ENCODE measurements at regions not wholly inside any gene's neighbourhood (a gene's known extent, or its start where the extent isn't known, plus 50 kb on each side); places are given as distances from the start of the nearest gene placed in this dataset.

DNA sequence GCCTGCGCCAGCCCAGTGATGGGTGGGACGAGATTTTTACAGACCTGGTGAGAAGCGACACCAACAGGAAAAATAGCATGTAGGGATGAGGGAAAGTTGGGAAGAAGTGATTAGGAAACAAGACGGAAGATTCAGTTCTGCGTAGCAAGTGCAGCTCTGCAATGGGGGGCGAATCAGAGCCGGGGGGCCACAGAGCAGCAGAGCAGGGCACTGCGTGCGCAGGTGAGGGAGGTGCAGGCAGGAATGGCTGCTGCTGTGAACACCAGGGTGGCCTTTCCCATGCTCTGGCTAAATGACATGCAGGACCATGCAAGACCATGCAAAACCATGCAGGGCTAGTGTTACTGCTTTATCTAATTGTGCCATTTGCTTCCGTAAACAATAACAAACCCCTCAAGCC lies 442.7 kb upstream of the FRG1 start:
- ChIA-PET CTCF (no interaction called here), POLR2A (no interaction called here)
- Mint-ChIP-seq H3K9me3 (peaks cover 4% of the 10 kb centered on the region), H3K27me3 (no peaks in the 10 kb centered on the region), H3K36me3 (ENCODE audit: low read depth) (no peaks in the 10 kb centered on the region), H3K4me1 (no peaks in the 10 kb centered on the region), H3K27ac (no peak overlapping the region), H3K4me3 (no peak overlapping the region)
- DNase-seq, result no peak

DNA sequence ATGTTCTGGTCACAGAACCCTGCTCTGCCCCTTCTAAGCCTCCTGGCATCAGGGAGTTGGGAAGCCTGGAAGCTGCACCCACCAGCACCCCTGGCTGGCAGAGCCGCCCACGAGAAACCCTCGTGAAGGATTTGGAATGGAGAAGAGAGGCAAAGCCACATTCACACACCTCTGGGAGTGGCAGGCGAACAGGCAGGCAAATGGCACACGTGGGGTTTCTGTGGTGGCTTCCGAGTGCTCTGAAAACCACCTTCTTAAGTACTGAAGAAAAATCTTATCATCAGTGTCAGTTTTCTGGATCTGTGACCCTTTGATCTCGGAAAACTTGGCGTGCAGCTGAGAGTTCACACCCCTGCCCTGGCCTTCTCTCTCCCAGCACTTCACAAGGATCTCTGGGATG lies 442.2 kb upstream of the FRG1 start:
- H3K36me3 Mint-ChIP-seq (ENCODE audit: low read depth), result no peaks in the 10 kb centered on the region
- peaks cover 4% of the 10 kb centered on the region for H3K9me3 Mint-ChIP-seq
- no peaks in the 10 kb centered on the region for H3K27me3 Mint-ChIP-seq
- no peak for DNase-seq
- ChIA-PET CTCF (no interaction called here), POLR2A (no interaction called here)
- H3K27ac Mint-ChIP-seq, result no peak overlapping the region
- H3K4me3 Mint-ChIP-seq, result no peak overlapping the region
- no peaks in the 10 kb centered on the region for H3K4me1 Mint-ChIP-seq

DNA sequence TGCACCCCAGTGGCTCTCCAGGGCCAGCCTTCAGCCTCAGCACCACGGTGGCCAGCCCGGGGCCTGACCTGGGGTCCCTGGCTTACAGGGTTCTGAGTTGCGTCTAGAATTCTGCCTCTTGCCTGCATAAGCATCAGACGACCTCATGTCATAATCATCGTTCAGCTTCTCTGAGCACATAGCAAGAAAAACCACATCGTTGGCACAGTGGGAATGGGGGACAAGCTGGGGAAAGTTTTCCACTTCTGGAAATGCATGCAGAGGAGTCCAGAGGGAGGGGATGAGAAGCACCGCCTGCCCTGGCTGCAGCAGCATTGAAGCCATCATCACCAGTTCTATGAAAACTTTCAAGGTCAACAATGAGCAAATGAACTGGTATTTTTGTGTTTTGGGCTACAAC lies 441.0 kb upstream of the FRG1 start:
- H3K9me3 Mint-ChIP-seq, result peaks cover 4% of the 10 kb centered on the region
- H3K36me3 Mint-ChIP-seq (ENCODE audit: low read depth), result no peaks in the 10 kb centered on the region
- no peaks in the 10 kb centered on the region for H3K27me3 Mint-ChIP-seq

DNA sequence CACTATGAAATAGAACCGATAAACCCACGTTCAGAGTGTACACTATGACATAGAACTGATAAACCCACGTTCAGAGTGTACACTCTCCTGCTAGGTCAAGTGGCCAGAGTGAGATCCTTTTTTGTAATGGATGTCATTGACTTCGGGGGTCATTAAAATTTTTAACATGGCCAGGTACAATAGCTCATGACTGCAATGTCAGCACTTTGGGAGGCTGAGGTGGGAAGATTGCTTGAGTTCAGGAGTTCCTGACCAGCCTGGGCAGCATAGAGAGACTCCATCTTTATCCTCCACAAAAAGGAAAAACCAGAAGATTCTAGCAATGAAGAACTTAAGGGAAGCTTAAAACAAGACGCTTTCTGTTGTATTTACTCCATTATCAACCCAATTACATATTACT lies 439.7 kb upstream of the FRG1 start:
- Mint-ChIP-seq H3K9me3 (peaks cover 9% of the 10 kb centered on the region), H3K27ac (no peak overlapping the region), H3K4me3 (no peak overlapping the region), H3K27me3 (no peaks in the 10 kb centered on the region), H3K36me3 (ENCODE audit: low read depth) (no peaks in the 10 kb centered on the region), H3K4me1 (no peaks in the 10 kb centered on the region)
- no peak for DNase-seq
- POLR2A ChIA-PET, result no interaction called here
- CTCF ChIA-PET, result no interaction called here

More for the DNA sequence above, 441.0 kb upstream of the FRG1 start:
- CTCF ChIA-PET, result no interaction called here
- H3K27ac Mint-ChIP-seq, result no peak overlapping the region
- DNase-seq, result no peak
- H3K4me1 Mint-ChIP-seq, result no peaks in the 10 kb centered on the region
- H3K4me3 Mint-ChIP-seq, result no peak overlapping the region
- POLR2A ChIA-PET, result no interaction called here

DNA sequence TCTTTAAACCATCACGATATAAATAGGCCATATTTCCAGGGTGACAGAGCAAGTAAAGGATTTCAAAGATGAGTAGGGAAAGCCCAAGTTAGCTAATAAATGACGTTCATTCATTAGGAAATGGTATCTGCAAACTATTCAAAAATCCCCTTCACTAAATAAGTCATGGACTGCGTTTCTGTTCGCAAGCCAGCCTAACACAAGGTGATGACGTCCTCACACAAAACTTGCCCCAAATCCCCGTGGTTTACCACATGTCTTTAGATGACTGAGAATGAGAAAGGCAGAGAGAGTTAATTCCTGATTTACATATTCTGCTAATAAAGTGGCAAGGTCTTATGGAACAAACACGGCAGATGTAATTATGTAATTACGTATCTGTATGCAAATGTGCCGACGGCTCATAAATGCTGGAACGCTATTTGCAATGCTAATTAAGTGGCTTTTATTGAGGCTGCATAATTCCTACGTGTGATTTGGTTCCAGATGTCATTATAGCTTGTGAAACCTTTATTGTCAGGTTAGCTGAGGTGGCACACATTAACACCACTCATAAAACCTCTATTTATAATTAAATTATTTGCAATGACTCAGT lies 437.7 kb upstream of the FRG1 start:
- peaks cover 7% of the 10 kb centered on the region for H3K9me3 Mint-ChIP-seq
- no peak overlapping the region for H3K27ac Mint-ChIP-seq
- H3K4me1 Mint-ChIP-seq, result no peaks in the 10 kb centered on the region
- H3K27me3 Mint-ChIP-seq, result no peaks in the 10 kb centered on the region
- ChIA-PET POLR2A (no interaction called here), CTCF (interaction anchor here (0.6 kb wide), 1 partner anchor 162 kb away, joined by 6 read pairs; no protein-coding TSS in a partner anchor)
- no peaks in the 10 kb centered on the region for H3K36me3 Mint-ChIP-seq (ENCODE audit: low read depth)
- no peak overlapping the region for H3K4me3 Mint-ChIP-seq
- DNase-seq, result no peak

DNA sequence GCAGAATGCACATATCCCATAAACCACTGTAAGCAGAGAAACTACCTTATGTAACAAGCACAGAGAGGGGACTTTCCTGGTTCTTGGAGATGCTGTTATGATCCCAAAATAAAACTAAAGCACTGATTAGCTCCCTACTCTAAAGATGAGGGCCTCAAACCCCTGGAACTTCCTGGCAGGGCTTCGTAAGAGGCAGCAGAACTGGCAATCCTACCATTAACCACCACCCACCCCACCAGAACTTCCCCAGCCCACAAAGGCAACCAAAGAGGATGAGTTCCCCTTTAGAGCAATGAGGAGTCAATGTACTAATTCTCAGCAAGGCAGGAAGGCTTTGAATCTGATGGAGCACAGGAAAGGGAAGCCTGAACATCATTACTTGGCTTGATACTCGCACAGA lies 436.5 kb upstream of the FRG1 start:
- POLR2A ChIA-PET, result no interaction called here
- Mint-ChIP-seq H3K4me1 (no peaks in the 10 kb centered on the region), H3K27ac (no peak overlapping the region), H3K9me3 (peaks cover 7% of the 10 kb centered on the region), H3K4me3 (no peak overlapping the region), H3K27me3 (no peaks in the 10 kb centered on the region), H3K36me3 (ENCODE audit: low read depth) (no peaks in the 10 kb centered on the region)
- no peak for DNase-seq
- CTCF ChIA-PET, result no interaction called here

DNA sequence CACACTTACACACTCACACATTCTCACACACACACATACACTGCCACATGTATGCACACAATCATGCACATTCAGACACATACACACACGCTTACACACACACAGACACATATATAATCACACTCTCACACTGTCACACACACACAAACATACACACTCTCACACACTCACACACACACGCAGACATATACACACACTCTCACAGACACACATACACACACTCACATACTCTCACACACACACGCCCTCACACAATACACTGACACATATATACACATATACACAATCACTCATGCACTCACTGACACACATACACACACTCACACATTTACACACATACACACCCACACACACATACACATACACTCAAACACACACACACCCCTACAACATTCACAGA lies 435.3 kb upstream of the FRG1 start:
- CTCF ChIA-PET, result no interaction called here
- Mint-ChIP-seq H3K27me3 (no peaks in the 10 kb centered on the region), H3K4me1 (no peaks in the 10 kb centered on the region), H3K27ac (no peak overlapping the region), H3K36me3 (ENCODE audit: low read depth) (no peaks in the 10 kb centered on the region), H3K4me3 (no peak overlapping the region), H3K9me3 (peaks cover 6% of the 10 kb centered on the region)
- POLR2A ChIA-PET, result no interaction called here
- DNase-seq, result no peak

DNA sequence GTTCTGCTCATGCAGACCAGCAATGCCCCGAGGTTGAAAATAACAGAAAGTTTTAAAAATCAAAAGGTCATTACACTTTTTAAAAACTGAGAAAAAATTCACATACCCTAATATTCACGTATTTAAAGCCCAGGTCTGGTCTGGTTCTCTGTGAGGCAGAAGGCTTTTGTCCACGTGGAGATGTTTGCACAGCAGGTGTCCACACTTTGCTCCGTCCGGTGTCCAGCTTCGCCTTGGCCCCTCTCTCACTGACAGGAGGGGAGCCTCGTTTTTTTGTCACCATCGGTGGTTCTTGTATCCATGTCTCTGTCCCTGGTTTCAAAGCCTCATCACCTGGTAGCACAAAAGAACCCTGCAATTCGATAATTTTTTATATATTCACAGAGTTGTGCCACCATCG lies 434.6 kb upstream of the FRG1 start:
- POLR2A ChIA-PET, result no interaction called here
- CTCF ChIA-PET, result no interaction called here
- Mint-ChIP-seq H3K4me3 (no peak overlapping the region), H3K27ac (no peak overlapping the region), H3K27me3 (no peaks in the 10 kb centered on the region), H3K36me3 (ENCODE audit: low read depth) (no peaks in the 10 kb centered on the region), H3K4me1 (no peaks in the 10 kb centered on the region), H3K9me3 (peaks cover 7% of the 10 kb centered on the region)
- DNase-seq, result no peak

DNA sequence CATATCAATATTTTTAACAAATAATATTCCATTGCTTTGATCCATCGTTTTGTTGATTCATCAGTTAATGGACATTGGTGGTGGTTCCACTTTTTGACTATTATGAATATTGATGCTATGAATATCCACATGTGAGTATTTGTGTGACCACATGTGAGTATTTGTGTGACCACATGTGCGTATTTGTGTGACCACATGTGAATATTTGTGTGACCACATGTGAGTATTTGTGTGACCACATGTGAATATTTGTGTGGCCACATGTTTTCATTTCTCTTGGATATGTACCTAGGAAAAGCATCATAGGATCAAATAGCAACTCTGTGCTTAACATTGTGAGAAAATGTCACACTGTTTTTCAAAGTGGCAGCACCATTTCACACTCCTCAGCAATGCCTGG lies 433.6 kb upstream of the FRG1 start:
- Mint-ChIP-seq H3K4me1 (no peaks in the 10 kb centered on the region), H3K27me3 (no peaks in the 10 kb centered on the region), H3K4me3 (no peak overlapping the region), H3K9me3 (peaks cover 10% of the 10 kb centered on the region), H3K27ac (no peak overlapping the region), H3K36me3 (ENCODE audit: low read depth) (no peaks in the 10 kb centered on the region)
- DNase-seq, result no peak
- ChIA-PET CTCF (no interaction called here), POLR2A (no interaction called here)

DNA sequence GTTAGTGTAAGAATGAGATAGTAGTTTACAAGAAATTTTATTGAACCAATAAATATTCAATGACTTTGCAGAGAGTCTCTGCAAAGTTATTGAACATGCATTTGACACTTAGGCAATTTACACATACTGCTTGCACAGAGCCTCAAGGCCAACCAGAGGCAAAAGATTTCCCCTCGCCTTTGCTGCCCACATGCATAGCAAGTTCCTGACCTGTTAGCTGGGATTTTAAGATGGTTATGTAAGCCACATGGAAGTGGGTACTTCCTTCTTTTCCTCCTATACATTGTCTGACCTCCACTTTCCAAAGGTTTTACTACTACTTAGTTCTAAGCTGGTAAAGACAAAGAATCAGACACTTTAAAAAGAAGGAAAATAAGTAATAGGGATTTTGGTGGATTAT lies 430.1 kb upstream of the FRG1 start:
- Mint-ChIP-seq H3K4me1 (no peaks in the 10 kb centered on the region), H3K9me3 (peaks cover 6% of the 10 kb centered on the region), H3K36me3 (ENCODE audit: low read depth) (no peaks in the 10 kb centered on the region), H3K27me3 (no peaks in the 10 kb centered on the region), H3K4me3 (no peak overlapping the region), H3K27ac (no peak overlapping the region)
- CTCF ChIA-PET, result no interaction called here
- POLR2A ChIA-PET, result no interaction called here
- no peak for DNase-seq

DNA sequence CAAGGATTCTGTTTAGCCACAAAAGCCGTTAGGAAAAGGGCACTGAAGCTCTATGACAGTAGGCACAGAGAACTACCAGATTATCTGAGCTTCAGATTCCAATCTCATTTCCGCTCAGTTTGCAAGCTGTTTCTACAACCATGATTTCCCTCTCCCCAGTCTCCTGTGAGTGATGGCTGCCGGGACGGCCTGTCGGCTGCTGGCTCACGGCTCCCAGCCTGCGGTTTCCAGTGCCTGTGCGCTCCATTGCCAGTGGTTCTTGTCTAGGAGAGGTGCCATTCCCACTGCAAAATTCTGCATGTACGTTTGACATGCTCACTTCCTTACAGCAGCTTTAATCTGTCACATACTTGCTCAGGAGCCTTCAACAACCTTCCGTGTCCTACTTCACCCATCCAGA lies 429.1 kb upstream of the FRG1 start:
- Mint-ChIP-seq H3K4me1 (no peaks in the 10 kb centered on the region), H3K4me3 (no peak overlapping the region), H3K27me3 (no peaks in the 10 kb centered on the region), H3K27ac (no peak overlapping the region), H3K9me3 (peaks cover 5% of the 10 kb centered on the region), H3K36me3 (ENCODE audit: low read depth) (no peaks in the 10 kb centered on the region)
- CTCF ChIA-PET, result no interaction called here
- no peak for DNase-seq
- POLR2A ChIA-PET, result no interaction called here

DNA sequence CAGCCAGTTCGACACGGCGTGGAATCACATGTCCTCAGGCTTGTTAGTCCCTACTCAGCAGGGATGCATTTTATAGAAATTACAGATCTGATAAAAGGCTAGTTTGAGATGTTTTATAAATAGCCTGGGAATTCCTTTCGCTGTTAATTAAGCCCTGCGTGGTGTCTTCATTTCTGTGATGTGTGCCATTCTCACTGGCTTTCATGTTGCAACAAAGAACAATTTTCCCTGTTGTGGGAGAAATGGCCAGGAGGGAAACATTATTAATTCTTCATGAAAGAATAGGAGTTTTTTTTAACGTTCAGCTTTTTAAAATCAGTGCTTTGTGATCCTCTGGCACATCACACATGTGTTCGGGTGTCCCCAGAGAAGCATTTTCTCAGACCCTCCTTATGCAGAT lies 427.3 kb upstream of the FRG1 start:
- Mint-ChIP-seq H3K4me1 (no peaks in the 10 kb centered on the region), H3K4me3 (no peak overlapping the region), H3K27me3 (no peaks in the 10 kb centered on the region), H3K9me3 (peaks cover 5% of the 10 kb centered on the region), H3K36me3 (ENCODE audit: low read depth) (no peaks in the 10 kb centered on the region), H3K27ac (no peak overlapping the region)
- ChIA-PET POLR2A (no interaction called here), CTCF (no interaction called here)
- DNase-seq, result no peak

DNA sequence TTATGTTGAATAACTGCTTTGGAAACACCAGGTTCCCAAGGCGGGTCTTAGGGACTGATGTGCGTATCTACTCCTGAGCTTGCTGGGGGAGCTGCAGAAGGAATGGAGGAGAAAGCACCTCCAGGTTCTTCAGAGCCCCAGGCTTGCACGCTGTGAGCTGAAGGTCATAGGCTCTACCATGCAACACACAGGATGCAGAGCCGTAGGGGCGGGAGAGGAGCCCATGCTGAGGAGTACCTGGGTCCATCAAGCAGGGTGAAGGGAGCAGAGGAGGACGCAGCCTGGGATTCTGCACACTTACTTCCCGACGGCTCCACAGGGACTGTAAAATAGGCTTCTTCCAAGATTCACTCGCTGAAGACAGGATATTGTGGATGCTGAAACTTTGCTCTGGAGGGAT lies 426.5 kb upstream of the FRG1 start:
- H3K4me3 Mint-ChIP-seq, result no peak overlapping the region
- no peaks in the 10 kb centered on the region for H3K27me3 Mint-ChIP-seq
- peaks cover 5% of the 10 kb centered on the region for H3K9me3 Mint-ChIP-seq
- no peak overlapping the region for H3K27ac Mint-ChIP-seq
- H3K36me3 Mint-ChIP-seq (ENCODE audit: low read depth), result no peaks in the 10 kb centered on the region
- DNase-seq, result no peak
- H3K4me1 Mint-ChIP-seq, result no peaks in the 10 kb centered on the region
- POLR2A ChIA-PET, result no interaction called here
- CTCF ChIA-PET, result no interaction called here

DNA sequence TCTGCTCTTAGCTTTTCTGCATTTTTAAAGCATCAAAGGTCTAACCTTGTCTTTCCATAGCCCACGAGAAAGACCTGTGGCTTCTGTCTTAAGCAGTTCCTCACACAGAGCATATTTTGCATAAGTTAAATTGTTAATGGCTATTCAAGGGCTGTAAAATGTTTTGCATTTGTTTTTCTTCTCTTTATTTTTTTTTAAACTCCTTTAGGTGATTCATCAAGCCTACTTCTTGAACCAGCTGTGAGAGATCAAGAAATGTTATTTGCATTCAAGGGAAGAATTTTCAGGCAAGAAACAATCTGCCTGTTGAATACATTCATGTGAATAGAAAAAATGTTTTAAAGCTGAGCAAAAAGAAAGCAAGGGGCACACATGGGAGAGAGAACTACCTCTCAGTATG lies 423.8 kb upstream of the FRG1 start:
- H3K9me3 Mint-ChIP-seq, result peaks cover 2% of the 10 kb centered on the region
- DNase-seq, result no peak
- POLR2A ChIA-PET, result no interaction called here
- no peaks in the 10 kb centered on the region for H3K4me1 Mint-ChIP-seq
- no peaks in the 10 kb centered on the region for H3K36me3 Mint-ChIP-seq (ENCODE audit: low read depth)
- CTCF ChIA-PET, result no interaction called here
- H3K27ac Mint-ChIP-seq, result no peak overlapping the region
- H3K27me3 Mint-ChIP-seq, result no peaks in the 10 kb centered on the region
- H3K4me3 Mint-ChIP-seq, result no peak overlapping the region

DNA sequence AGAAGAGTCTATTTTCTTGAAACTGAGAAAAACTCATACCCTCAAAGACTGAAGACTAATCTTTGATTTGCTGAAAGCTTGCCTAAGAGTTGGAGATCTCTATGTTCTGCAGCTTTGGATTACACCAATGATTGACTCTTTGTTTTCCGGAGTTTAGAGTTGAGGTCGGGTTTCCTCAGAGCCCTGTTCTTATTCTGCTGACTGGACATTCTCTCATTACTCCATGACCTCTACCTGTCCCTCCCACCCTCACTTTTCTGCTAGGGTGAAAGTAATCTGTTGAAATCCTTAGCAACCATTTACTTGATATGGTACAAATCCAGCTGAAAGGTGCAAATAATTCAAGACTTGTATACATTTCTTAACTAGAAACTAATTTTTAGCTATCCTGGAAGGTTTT lies 421.5 kb upstream of the FRG1 start:
- Mint-ChIP-seq H3K4me3 (no peak overlapping the region), H3K36me3 (ENCODE audit: low read depth) (no peaks in the 10 kb centered on the region), H3K4me1 (no peaks in the 10 kb centered on the region), H3K9me3 (no peaks in the 10 kb centered on the region), H3K27ac (no peak overlapping the region), H3K27me3 (no peaks in the 10 kb centered on the region)
- CTCF ChIA-PET, result no interaction called here
- POLR2A ChIA-PET, result no interaction called here
- DNase-seq, result no peak

Measured in activated CD4-positive, alpha-beta memory T cell treated with anti-CD3 and anti-CD28 coated beads, Interleukin-2, amount 10 ng/mL, durations not matched to agents 7 days and 5 days (primary cell).